H1 (cell line): ENCODE measurements at regions not wholly inside any gene's neighbourhood (a gene's known extent, or its start where the extent isn't known, plus 50 kb on each side); places are given as distances from the start of the nearest gene placed in this dataset.

Experiments used
- CTCF ChIA-PET: fragments of 300-600 bp; sonication (Branson Sonifier 250); formaldehyde crosslinking; loops from one replicate; lab custom pipeline; 2021; ENCODE audit not compliant: partially characterized antibody; lab: Charles Lee
- POLR2A ChIA-PET: fragments of 300-600 bp; sonication (Branson Sonifier 250); formaldehyde crosslinking; loops from one replicate; lab custom pipeline; 2021; ENCODE audit warnings: inconsistent platforms; ENCODE audit not compliant: partially characterized antibody; lab: Charles Lee
- DNase-seq, 2 experiments: peaks; one replicate each; pipeline versions ENCODE4 v3.0.0 to v3.0.0-alpha.2; 2010 to 2022; ENCODE audit warnings: low spot score in 2 of 2, low read depth in 1 of 2, mixed read lengths in 1 of 2
- FAIRE-seq: peaks from 2 replicates; lab custom pipeline; 2011; peaks lifted over from hg19 to GRCh38; lab: Jason Lieb, UNC
- H2AFZ ChIP-seq: 2 replicates; pipeline ENCODE4 v1.8.1; 2012; ENCODE audit warnings: low read length, inconsistent platforms
- H2AK5ac ChIP-seq: 2 replicates; pipeline ENCODE4 v1.6.1; 2013; ENCODE audit warnings: low read depth, low read length
- H2BK120ac ChIP-seq: replicated peaks from 2 replicates; pipeline ENCODE3; 2013; ENCODE audit warnings: low read depth, low read length, inconsistent platforms
- H2BK12ac ChIP-seq: 2 replicates; pipeline ENCODE4 v1.6.1; 2013; ENCODE audit warnings: low read depth, low read length
- H2BK15ac ChIP-seq: 2 replicates; pipeline ENCODE4 v1.6.1; 2013; ENCODE audit warnings: low read length
- H2BK20ac ChIP-seq: 2 replicates; pipeline ENCODE4 v1.6.1; 2013; ENCODE audit warnings: low read length
- H2BK5ac ChIP-seq: 2 replicates; pipeline ENCODE4 v1.6.1; 2013; ENCODE audit warnings: low read depth, low read length
- H3K14ac ChIP-seq: 2 replicates; pipeline ENCODE4 v1.6.1; 2013; ENCODE audit warnings: inconsistent platforms; ENCODE audit not compliant: insufficient read length
- H3K18ac ChIP-seq: 2 replicates; pipeline ENCODE4 v1.6.1; 2013; ENCODE audit warnings: low read length; ENCODE audit errors: extremely low read depth
- H3K23ac ChIP-seq: 2 replicates; pipeline ENCODE4 v1.6.1; 2013; ENCODE audit warnings: inconsistent platforms; ENCODE audit not compliant: insufficient read length
- H3K23me2 ChIP-seq: 2 replicates; pipeline ENCODE4 v1.6.1; 2013; ENCODE audit warnings: low read depth, low read length
- H3K27ac ChIP-seq: 2 replicates; pipeline ENCODE4 v1.6.1; 2011; ENCODE audit warnings: low read depth, low read length, inconsistent platforms
- H3K27me3 ChIP-seq, 4 experiments: replicated peaks in 1 of 4; 1 replicate in 1 of 4; 2 replicates in 3 of 4; pipeline versions ENCODE4 v1.6.1 to v1.8.1; 2011 to 2013; ENCODE audit warnings: low read length in 3 of 4, mild to moderate bottlenecking in 3 of 4, inconsistent platforms in 2 of 4, mixed read lengths in 2 of 4, moderate library complexity in 1 of 4; ENCODE audit not compliant: control insufficient read depth in 3 of 4, insufficient read depth in 3 of 4; ENCODE audit errors: extremely low read depth in 1 of 4
- H3K36me3 ChIP-seq, 4 experiments: 2 replicates each; pipeline versions ENCODE4 v1.6.1 to v1.8.1; 2011 to 2013; ENCODE audit warnings: mild to moderate bottlenecking in 4 of 4, low read length in 3 of 4, moderate library complexity in 2 of 4, control low read depth in 1 of 4, inconsistent platforms in 1 of 4; ENCODE audit not compliant: insufficient read depth in 4 of 4, control insufficient read depth in 2 of 4
- H3K4ac ChIP-seq: replicated peaks from 2 replicates; pipeline ENCODE3; 2013; ENCODE audit warnings: low read length, low read depth, mixed read lengths, inconsistent platforms; ENCODE audit not compliant: insufficient read length
- H3K4me1 ChIP-seq, 4 experiments: replicated peaks in 1 of 4; 1 replicate in 1 of 4; 2 replicates in 3 of 4; pipeline versions ENCODE4 v1.6.1 to v1.8.1; 2011 to 2013; ENCODE audit warnings: low read length in 3 of 4, inconsistent platforms in 2 of 4, mixed read lengths in 1 of 4; ENCODE audit not compliant: insufficient read depth in 4 of 4, control insufficient read depth in 3 of 4
- H3K4me2 ChIP-seq, 2 experiments: 2 replicates each; pipeline versions ENCODE4 v1.6.1 to v1.8.1; 2011 to 2013; ENCODE audit warnings: low read depth in 2 of 2, low read length in 2 of 2, control low read depth in 1 of 2, inconsistent platforms in 1 of 2, mild to moderate bottlenecking in 1 of 2; ENCODE audit not compliant: insufficient read depth in 1 of 2
- H3K4me3 ChIP-seq, 4 experiments: fragments of 200-600, 300-600 bp in 1 of 4; sonication (generic), shearing (Covaris generic), sonication (Bioruptor Twin) in 1 of 4; 2 replicates each; pipeline versions ENCODE4 v1.5.1 to v1.8.1; 2011 to 2016; ENCODE audit warnings: low read length in 4 of 4, low read depth in 3 of 4, control low read depth in 2 of 4, inconsistent platforms in 2 of 4, mild to moderate bottlenecking in 2 of 4, mixed read lengths in 1 of 4, moderate library complexity in 1 of 4; ENCODE audit not compliant: insufficient read depth in 2 of 4; ENCODE audit errors: extremely low read depth in 1 of 4
- H3K56ac ChIP-seq: replicated peaks from 2 replicates; pipeline ENCODE3; 2013; ENCODE audit warnings: low read depth, mild to moderate bottlenecking, mixed read lengths, low read length, inconsistent platforms; ENCODE audit not compliant: insufficient read length
- H3K79me1 ChIP-seq: 2 replicates; pipeline ENCODE4 v1.6.1; 2013; ENCODE audit warnings: low read depth, low read length, control low read depth
- H3K79me2 ChIP-seq, 2 experiments: 2 replicates each; pipeline versions ENCODE4 v1.6.1 to v1.8.1; 2012 to 2013; ENCODE audit warnings: low read length in 2 of 2, mild to moderate bottlenecking in 2 of 2, inconsistent platforms in 1 of 2; ENCODE audit not compliant: insufficient read depth in 2 of 2, control insufficient read depth in 1 of 2
- H3K9ac ChIP-seq, 4 experiments: replicated peaks in 1 of 4; 1 replicate in 1 of 4; 2 replicates in 3 of 4; pipeline versions ENCODE4 v1.6.1 to v1.8.1; 2011 to 2013; ENCODE audit warnings: low read depth in 3 of 4, low read length in 3 of 4, control low read depth in 2 of 4, mild to moderate bottlenecking in 2 of 4, moderate library complexity in 2 of 4, inconsistent platforms in 1 of 4; ENCODE audit errors: extremely low read depth in 1 of 4
- H3K9me3 ChIP-seq, 2 experiments: 2 replicates each; pipeline versions ENCODE4 v1.6.1 to v1.8.1; 2012 to 2013; ENCODE audit warnings: mild to moderate bottlenecking in 2 of 2, moderate library complexity in 2 of 2, control low read depth in 1 of 2, inconsistent platforms in 1 of 2, low read depth in 1 of 2, low read length in 1 of 2, mixed read lengths in 1 of 2; ENCODE audit not compliant: insufficient read depth in 2 of 2
- H4K20me1 ChIP-seq, 2 experiments: replicated peaks in 1 of 2; 2 replicates each; pipeline versions ENCODE3 to v1.8.1; 2011 to 2013; ENCODE audit warnings: inconsistent platforms in 2 of 2, low read length in 2 of 2, mild to moderate bottlenecking in 1 of 2; ENCODE audit not compliant: insufficient read depth in 2 of 2, control insufficient read depth in 1 of 2
- H4K5ac ChIP-seq: 2 replicates; pipeline ENCODE4 v1.6.1; 2013; ENCODE audit warnings: low read length, low read depth, mixed read lengths, inconsistent platforms; ENCODE audit not compliant: insufficient read length
- H4K8ac ChIP-seq: 2 replicates; pipeline ENCODE4 v1.8.0; 2013; ENCODE audit warnings: mild to moderate bottlenecking, moderate library complexity, low read length, inconsistent platforms; ENCODE audit not compliant: insufficient read depth; ENCODE audit errors: extremely low read depth
- H4K91ac ChIP-seq: replicated peaks from 2 replicates; pipeline ENCODE3; 2013; ENCODE audit warnings: low read length, mixed read lengths, inconsistent platforms; ENCODE audit not compliant: insufficient read length
- TEAD4 ChIP-seq: IDR thresholded peaks from 2 replicates; pipeline ENCODE4 v1.6.1; 2012; ENCODE audit warnings: low read depth, low read length, inconsistent platforms, mixed read lengths
- USF2 ChIP-seq: IDR thresholded peaks from 2 replicates; pipeline ENCODE4 v1.6.1; 2011; ENCODE audit warnings: low read length, improper control_type of control experiment
- YY1 ChIP-seq: IDR thresholded peaks from 2 replicates; pipeline ENCODE4 v1.6.1; 2011; ENCODE audit warnings: low read depth, mild to moderate bottlenecking, low read length
- WGBS, 2 experiments: shearing (Covaris generic) in 1 of 2; methylation state at CpG; one replicate each; pipeline versions ENCODE4 v1.1.6 to v1.1.7; 2013 to 2015; ENCODE audit warnings: low lambda C conversion rate in 2 of 2, mixed read lengths in 2 of 2, inconsistent platforms in 1 of 2, low coverage in 1 of 2, missing lambda C conversion rate in 1 of 2; ENCODE audit not compliant: insufficient replicate concordance in 2 of 2, insufficient coverage in 1 of 2, insufficient read length in 1 of 2; ENCODE audit errors: extremely low coverage in 1 of 2, missing lambda C conversion rate in 1 of 2; 5-methylcytosine and 5-hydroxymethylcytosine counted together

- no peak overlapping the region for H2BK12ac ChIP-seq
Measured at GRCh38 chr1:199403531-199404116, 623.9 kb upstream of the NR5A2 start.

More at GRCh38 chr1:199403531-199404116, 623.9 kb upstream of the NR5A2 start:
- DNase-seq (no peak), FAIRE-seq (no peak)
- peaks cover 2% of the 10 kb centered on the region; the same call in 1 of the 2 replicates for H3K23me2 ChIP-seq
- H3K4me3 ChIP-seq = no peak overlapping the region; a peak in 1 of 8 replicates
- no peak overlapping the region for H2BK5ac ChIP-seq
- no peak overlapping the region for H3K56ac ChIP-seq
- peaks cover 0 to 1% (median 0%) of the 10 kb centered on the region in 4 experiments; a peak in 1 of 7 replicates for H3K27me3 ChIP-seq
- H2BK15ac ChIP-seq = no peak overlapping the region
- H3K18ac ChIP-seq = no peak overlapping the region
- 0 out of 2 replicates have a peak, but pooled peaks have one; percentile 23 for TF ChIP-seq TEAD4
- TF ChIP-seq YY1 = no peak
- TF ChIP-seq USF2 = no peak
- H3K14ac ChIP-seq = no peak overlapping the region
- H3K4me1 ChIP-seq = peaks cover 0 to 5% (median 0%) of the 10 kb centered on the region in 4 experiments; a peak in 1 of 7 replicates
- no peak overlapping the region for H4K8ac ChIP-seq
- no peak overlapping the region for H2AFZ ChIP-seq
- 41% methylated on average over 1 of the region's 1 CpG; no CpG with 5 or more reads in 1 of the 2 experiments for WGBS, 2 experiments
- H3K36me3 ChIP-seq = no peaks in the 10 kb centered on the region; a peak in 1 of 8 replicates
- ChIA-PET CTCF (interaction anchor here (0.7 to 1.7 kb wide), 3 partner anchors 11 to 60 kb away, joined by 3 to 9 read pairs (median 7); no protein-coding TSS in a partner anchor), POLR2A (no interaction called here)
- H2BK20ac ChIP-seq = no peak overlapping the region
- no peak overlapping the region for H3K27ac ChIP-seq
- no peak overlapping the region for H3K4ac ChIP-seq
- no peaks in the 10 kb centered on the region for H3K79me2 ChIP-seq
- no peak overlapping the region for H2AK5ac ChIP-seq
- H4K5ac ChIP-seq = no peak overlapping the region
- H4K91ac ChIP-seq = no peak overlapping the region
- H3K79me1 ChIP-seq = no peaks in the 10 kb centered on the region
- H4K20me1 ChIP-seq = no peaks in the 10 kb centered on the region
- H2BK120ac ChIP-seq = no peak overlapping the region
- H3K23ac ChIP-seq = no peak overlapping the region
- peak overlapping the region in 1 of 2 experiments; percentile 28; a peak in 1 of 4 replicates for H3K4me2 ChIP-seq
- H3K9me3 ChIP-seq = no peaks in the 10 kb centered on the region
- H3K9ac ChIP-seq = no peak overlapping the region
